ENCODE measurements at regions not wholly inside any gene's neighbourhood (a gene's known extent, or its start where the extent isn't known, plus 50 kb on each side); places are given as distances from the start of the nearest gene placed in this dataset.
"Not testable (repeated sequence)": the region's sequence is repeated elsewhere in the genome, so short reads cannot be mapped to it uniquely, and the experiment has no call there.

- no peak for DNase-seq
Measured at GRCh38 chr15:96948981-96949380, 618.5 kb downstream of the NR2F2 start.

DNA sequence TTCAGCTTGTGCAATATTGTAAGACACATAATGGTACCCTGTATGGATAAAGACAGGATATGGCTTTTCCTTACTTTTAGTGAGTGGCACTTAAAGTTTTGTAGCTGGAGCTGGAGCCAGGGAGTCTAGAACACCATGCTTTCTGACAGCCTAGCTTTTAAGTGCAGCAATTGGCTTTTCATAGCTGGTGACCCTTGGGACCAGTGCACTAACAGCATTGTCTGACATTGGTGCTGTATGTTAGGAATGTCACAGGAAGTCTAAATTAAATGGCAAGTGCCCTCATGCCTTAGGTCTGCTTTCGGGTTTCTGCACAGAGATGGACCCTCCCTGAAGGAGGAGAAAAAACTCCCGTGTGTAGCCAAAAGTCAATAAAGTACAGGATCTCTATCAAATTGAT is 628.2 kb downstream of the NR2F2 start:
- DNase-seq: no peak

DNA sequence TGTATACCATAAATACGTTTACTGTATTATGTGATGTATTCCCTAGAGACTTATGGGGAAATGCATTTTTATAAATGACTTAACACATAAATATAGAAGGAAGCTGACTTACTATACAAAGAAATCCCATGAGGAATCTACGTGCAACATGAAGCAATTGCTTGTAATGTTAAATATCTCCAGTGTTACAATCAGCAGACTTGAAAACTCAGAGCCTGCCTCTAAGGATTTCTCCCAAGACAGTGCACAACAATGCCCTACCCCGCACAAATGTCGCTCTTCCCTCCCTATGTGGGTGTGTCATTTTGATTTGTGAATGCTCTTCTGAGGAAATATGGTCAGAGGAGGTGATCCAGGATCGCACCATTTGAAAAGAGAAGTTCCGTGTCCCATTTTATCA is 629.0 kb downstream of the NR2F2 start:
- no peak for DNase-seq

DNA sequence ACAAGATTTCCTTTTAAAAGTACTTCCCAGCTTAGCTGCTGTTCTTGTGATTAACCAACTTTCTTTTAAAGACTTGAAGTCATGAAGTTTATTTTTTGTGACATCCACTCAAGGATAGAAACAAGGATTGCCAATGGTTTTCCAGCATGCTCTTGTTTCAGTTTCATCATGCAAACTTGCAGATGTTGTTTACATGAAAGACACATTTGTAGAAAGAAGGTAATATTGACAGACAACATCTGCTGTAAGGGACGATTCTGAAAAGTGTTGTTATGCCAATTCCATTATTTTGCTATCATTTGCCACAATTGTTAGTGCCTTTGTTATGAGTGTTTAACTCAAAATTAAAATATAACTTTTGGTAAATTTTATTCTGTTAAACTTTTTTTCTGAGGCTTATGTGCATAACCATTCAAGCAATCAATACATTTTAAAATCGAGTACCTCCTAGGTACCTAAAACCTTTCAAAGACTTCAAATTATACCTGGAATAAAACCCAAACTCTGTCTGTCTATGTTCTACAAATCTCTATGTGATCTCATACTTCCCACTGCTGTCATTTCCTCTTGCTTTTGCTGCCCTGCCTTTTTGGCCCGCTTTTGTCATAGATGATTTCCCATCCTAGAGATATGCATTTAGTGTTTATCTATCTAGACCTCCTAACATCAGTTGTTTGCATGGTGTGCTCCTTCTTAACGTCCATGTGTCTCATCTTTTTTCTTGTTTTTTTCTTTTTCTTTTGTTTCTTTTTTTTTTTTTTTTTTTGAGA is 630.4 kb downstream of the NR2F2 start:
- no peak for DNase-seq

- DNase-seq: no peak
Measured at GRCh38 chr15:96966554-96966953, 636.1 kb downstream of the NR2F2 start.

DNA sequence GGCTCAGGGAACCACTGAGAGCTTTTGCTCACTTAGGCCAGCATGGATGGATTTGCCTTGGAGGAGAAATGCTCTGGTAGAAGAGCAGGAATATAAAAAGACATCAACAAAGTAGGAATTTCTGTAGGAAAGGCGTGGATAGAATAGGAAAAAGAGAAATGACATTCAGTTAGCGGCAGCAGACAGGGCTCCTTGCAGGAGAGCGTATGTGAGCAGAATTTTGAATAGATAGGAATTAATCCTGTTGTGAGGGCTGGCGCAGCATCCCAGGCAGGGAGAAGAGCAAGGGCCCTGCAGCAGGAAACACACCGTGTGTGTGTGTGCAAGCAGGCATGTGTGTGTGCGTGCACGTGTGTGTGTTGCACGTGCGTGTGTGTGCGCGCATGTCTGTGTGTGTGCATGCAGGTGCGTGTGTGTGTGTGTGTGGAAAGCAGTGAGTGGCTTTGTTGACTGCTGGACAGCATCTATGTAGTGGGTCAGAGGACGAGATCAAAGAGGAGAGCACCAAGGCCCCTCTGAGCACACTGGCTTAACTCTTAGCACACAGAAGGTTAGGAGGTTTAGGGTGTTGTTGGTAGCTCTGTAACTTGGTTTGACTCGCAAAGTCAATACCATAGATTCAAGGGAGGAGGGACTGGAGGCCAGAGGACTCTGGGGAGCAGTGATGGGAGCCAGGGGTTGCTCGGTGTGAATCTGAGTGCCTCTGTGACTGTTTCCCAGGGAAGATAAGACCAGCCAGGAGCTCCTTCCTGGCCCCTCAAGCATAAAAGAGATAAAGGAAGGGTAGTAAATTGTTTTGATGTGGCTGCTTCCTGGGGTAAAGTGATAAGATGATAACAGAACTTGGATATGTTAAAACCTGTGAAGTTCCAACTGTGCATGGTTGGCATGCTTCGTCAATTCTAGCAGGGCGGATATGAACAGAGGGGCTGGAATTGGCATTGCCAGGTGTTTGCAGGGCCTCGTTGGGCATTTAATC is 639.5 kb downstream of the NR2F2 start:
- no peak for DNase-seq

- no peak for DNase-seq
Measured at GRCh38 chr15:96972201-96972600, 641.7 kb downstream of the NR2F2 start.

- DNase-seq: no peak
Measured at GRCh38 chr15:96974761-96975160, 644.3 kb downstream of the NR2F2 start.

- no peak for DNase-seq
Measured at GRCh38 chr15:96977886-96978285, 647.4 kb downstream of the NR2F2 start.

GRCh38 chr15:96978937-96979473 is 648.5 kb downstream of the NR2F2 start:
- DNase-seq: no peak

DNA sequence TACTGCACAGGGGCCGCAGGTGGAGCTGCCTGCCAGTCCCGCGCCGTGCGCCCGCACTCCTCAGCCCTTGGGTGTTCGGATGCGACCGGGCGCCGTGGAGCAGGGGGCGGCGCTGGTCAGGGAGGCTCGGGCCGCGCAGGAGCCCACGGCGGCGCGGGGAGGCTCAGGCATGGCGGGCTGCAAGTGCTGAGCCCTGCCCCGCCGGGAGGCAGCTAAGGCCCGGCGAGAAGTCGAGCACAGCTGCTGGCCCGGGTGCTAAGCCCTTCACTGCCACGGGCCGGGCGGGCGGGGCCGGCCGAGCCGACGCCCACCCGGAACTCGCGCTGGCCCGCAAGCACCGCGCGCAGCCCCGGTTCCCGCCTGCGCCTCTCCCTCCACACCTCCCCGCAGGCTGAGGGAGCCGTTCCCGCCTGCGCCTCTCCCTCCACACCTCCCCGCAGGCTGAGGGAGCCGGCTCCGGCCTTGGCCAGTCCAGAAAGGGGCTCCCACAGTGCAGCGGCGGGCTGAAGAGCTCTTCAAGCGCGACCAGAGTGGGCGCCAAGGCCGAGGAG is 653.7 kb downstream of the NR2F2 start:
- not testable (repeated sequence) for DNase-seq

- no peak for DNase-seq
Measured at GRCh38 chr15:96992817-96993216, 662.3 kb downstream of the NR2F2 start.

GRCh38 chr15:96997538-96997937 is 667.0 kb downstream of the NR2F2 start:
- no peak for DNase-seq

- DNase-seq: no peak
Measured at GRCh38 chr15:97009031-97009431, 678.5 kb downstream of the NR2F2 start.

GRCh38 chr15:97012986-97013385 is 682.5 kb downstream of the NR2F2 start:
- no peak for DNase-seq

GRCh38 chr15:97013491-97013890 is 683.0 kb downstream of the NR2F2 start:
- no peak for DNase-seq

- no peak for DNase-seq
Measured at GRCh38 chr15:97014001-97014400, 683.5 kb downstream of the NR2F2 start.

- DNase-seq: no peak
Measured at GRCh38 chr15:97023488-97023844, 693.0 kb downstream of the NR2F2 start.

DNA sequence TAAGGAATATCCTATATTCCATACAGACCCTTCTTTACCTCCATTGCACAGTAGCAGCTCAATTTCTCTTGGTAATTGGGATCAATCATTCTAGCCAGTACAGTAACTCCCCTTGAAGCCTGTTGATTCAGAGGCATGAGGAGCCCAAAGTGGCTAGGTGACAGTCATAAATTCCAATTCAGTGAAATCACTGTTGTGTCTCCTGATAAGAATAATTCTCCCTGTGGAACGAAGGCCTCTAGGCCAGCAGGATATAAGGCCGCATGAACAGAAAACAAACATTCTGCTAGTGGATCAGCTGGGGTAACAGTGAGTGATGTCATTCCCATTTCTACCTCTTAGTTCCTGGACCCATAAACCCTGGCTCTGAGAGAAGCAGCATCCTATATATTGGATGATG is 696.3 kb downstream of the NR2F2 start:
- no peak for DNase-seq

- DNase-seq: no peak
Measured at GRCh38 chr15:97027772-97028171, 697.3 kb downstream of the NR2F2 start.

- no peak for DNase-seq
Measured at GRCh38 chr15:97030251-97030650, 699.8 kb downstream of the NR2F2 start.

DNA sequence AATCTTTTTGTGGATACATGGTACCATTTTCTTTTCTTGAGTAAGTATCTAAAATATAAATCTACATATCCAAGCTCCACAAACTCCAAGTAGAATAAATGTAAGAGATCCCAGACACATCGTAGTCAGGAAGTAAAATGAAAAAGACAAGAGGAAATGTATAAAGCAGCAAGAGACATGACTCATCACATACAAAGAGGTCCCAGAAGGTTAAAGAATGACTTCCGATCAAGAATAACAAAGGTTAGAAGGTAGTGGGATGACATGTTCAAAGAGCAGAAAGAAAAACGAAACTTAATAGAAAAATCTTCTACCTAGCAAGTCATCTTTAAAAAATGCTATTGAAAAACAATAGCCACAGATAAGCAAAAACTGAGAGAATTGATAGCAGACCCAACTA is 705.8 kb downstream of the NR2F2 start:
- DNase-seq: no peak

- no peak for DNase-seq
Measured at GRCh38 chr15:97037080-97037479, 706.6 kb downstream of the NR2F2 start.
